CD14-positive monocyte (primary cell): ENCODE measurements at regions not wholly inside any gene's neighbourhood (a gene's known extent, or its start where the extent isn't known, plus 50 kb on each side); places are given as distances from the start of the nearest gene placed in this dataset.

ENCODE experiments used
- DNase-seq, 3 donors: peaks; one replicate each; pipeline ENCODE4 v3.0.0-alpha.2; 2011 to 2022
- H2AFZ ChIP-seq: 2 replicates; pipeline ENCODE4 v1.6.0; 2012; ENCODE audit warnings: mild to moderate bottlenecking, low read depth, low read length, inconsistent platforms; ENCODE audit not compliant: insufficient read depth, poor library complexity, severe bottlenecking
- H3K27ac ChIP-seq, 2 donors: 1 replicate in 1 of 2; 2 replicates in 1 of 2; pipeline ENCODE4 v1.5.1; 2012 to 2013; ENCODE audit warnings: low read length in 2 of 2, control low read depth in 1 of 2, inconsistent platforms in 1 of 2, low read depth in 1 of 2, mild to moderate bottlenecking in 1 of 2
- H3K27me3 ChIP-seq, 2 donors: one replicate each; pipeline versions ENCODE4 v1.6.0 to v1.6.1; 2011 to 2013; ENCODE audit warnings: low read length in 2 of 2; ENCODE audit not compliant: control insufficient read depth in 2 of 2, insufficient read depth in 2 of 2
- H3K36me3 ChIP-seq, 2 donors: replicated peaks in 1 of 2; 1 replicate in 1 of 2; 2 replicates in 1 of 2; pipeline versions ENCODE4 v1.5.1 to v1.6.1; 2012 to 2013; ENCODE audit warnings: low read length in 2 of 2, control low read depth in 1 of 2, inconsistent platforms in 1 of 2, mild to moderate bottlenecking in 1 of 2; ENCODE audit not compliant: insufficient read depth in 2 of 2, control insufficient read depth in 1 of 2
- H3K4me1 ChIP-seq, 2 donors: 1 replicate in 1 of 2; 2 replicates in 1 of 2; pipeline versions ENCODE4 v1.5.1 to v1.6.1; 2012 to 2013; ENCODE audit warnings: low read length in 2 of 2, control low read depth in 1 of 2, inconsistent platforms in 1 of 2, mild to moderate bottlenecking in 1 of 2, moderate library complexity in 1 of 2; ENCODE audit not compliant: insufficient read depth in 2 of 2, control insufficient read depth in 1 of 2
- H3K4me2 ChIP-seq: replicated peaks from 2 replicates; pipeline ENCODE3; 2012; ENCODE audit warnings: low read length, moderate library complexity, mild to moderate bottlenecking; ENCODE audit not compliant: poor library complexity, severe bottlenecking; ENCODE audit errors: extremely low read depth
- H3K4me3 ChIP-seq, 3 experiments: fragments of 200-600 bp in 1 of 3; sonication (generic) in 1 of 3; replicated peaks in 1 of 3; 1 replicate in 2 of 3; 2 replicates in 1 of 3; pipeline ENCODE4 v1.5.1; 2011 to 2013; ENCODE audit warnings: low read length in 3 of 3, mild to moderate bottlenecking in 3 of 3, control low read depth in 2 of 3, low read depth in 2 of 3, inconsistent platforms in 1 of 3, moderate library complexity in 1 of 3
- H3K79me2 ChIP-seq: 2 replicates; pipeline ENCODE4 v1.6.0; 2012; ENCODE audit warnings: mild to moderate bottlenecking, control low read depth, inconsistent platforms, low read length, moderate library complexity; ENCODE audit not compliant: insufficient read depth
- H3K9ac ChIP-seq: 2 replicates; pipeline ENCODE4 v1.6.0; 2017; ENCODE audit warnings: low read length, mild to moderate bottlenecking; ENCODE audit not compliant: insufficient read depth, poor library complexity, severe bottlenecking
- H3K9me3 ChIP-seq, 2 donors: replicated peaks in 1 of 2; 1 replicate in 1 of 2; 2 replicates in 1 of 2; pipeline versions ENCODE4 v1.5.1 to v1.6.1; 2012 to 2013; ENCODE audit warnings: low read length in 2 of 2, control low read depth in 1 of 2; ENCODE audit not compliant: control insufficient read depth in 1 of 2, insufficient read depth in 1 of 2
- H4K20me1 ChIP-seq: 2 replicates; pipeline ENCODE4 v1.6.0; 2012; ENCODE audit warnings: mild to moderate bottlenecking, low read length, control low read depth, moderate library complexity; ENCODE audit not compliant: insufficient read depth
- H3K27ac Mint-ChIP-seq, 7 donors: one replicate each; pipeline ENCODE4 v1.8.0; 2020; ENCODE audit warnings: mild to moderate bottlenecking in 7 of 7, mixed read lengths in 7 of 7, moderate library complexity in 6 of 7, inconsistent platforms in 2 of 7
- H3K27me3 Mint-ChIP-seq, 3 donors: one replicate each; pipeline ENCODE4 v1.8.0; 2021 to 2022; ENCODE audit warnings: low read depth in 3 of 3, mild to moderate bottlenecking in 3 of 3, mixed read lengths in 3 of 3, moderate library complexity in 3 of 3, inconsistent platforms in 1 of 3
- H3K36me3 Mint-ChIP-seq, 2 donors: one replicate each; pipeline ENCODE4 v1.8.0; 2020; ENCODE audit warnings: mixed read lengths in 2 of 2, inconsistent platforms in 1 of 2, mild to moderate bottlenecking in 1 of 2
- H3K4me1 Mint-ChIP-seq: one replicate; pipeline ENCODE4 v1.8.0; 2020; ENCODE audit warnings: mild to moderate bottlenecking, mixed read lengths
- H3K4me3 Mint-ChIP-seq, 2 donors: one replicate each; pipeline ENCODE4 v1.8.0; 2020; ENCODE audit warnings: mild to moderate bottlenecking in 2 of 2, mixed read lengths in 2 of 2, moderate library complexity in 1 of 2
- H3K9me3 Mint-ChIP-seq, 7 donors: one replicate each; pipeline ENCODE4 v1.8.0; 2020 to 2022; ENCODE audit warnings: mixed read lengths in 7 of 7, mild to moderate bottlenecking in 6 of 7, moderate library complexity in 6 of 7, inconsistent platforms in 2 of 7
- CTCF ChIP-seq: fragments of 200-600 bp; IDR thresholded peaks from one replicate; pipeline ENCODE4 v1.8.0; 2022; ENCODE audit warnings: antibody characterized with exemption, mild to moderate bottlenecking
- WGBS: methylation state at CpG from one replicate; pipeline ENCODE4 v1.1.5; 2013; ENCODE audit warnings: missing lambda C conversion rate; ENCODE audit not compliant: insufficient coverage; 5-methylcytosine and 5-hydroxymethylcytosine counted together
- intact Hi-C, 2 donors: fragments of 100-400 bp; cut with micrococcal nuclease; formaldehyde crosslinking; loops; one replicate each; pipeline versions ENCODE4 v1.15.0 to v1.15.1; 2023

GRCh38 chr18:25457126-25457525 is 105.2 kb upstream of the ZNF521 start:
- Histone ChIP-seq H2AFZ (no peak overlapping the region), H3K27me3 (no peaks in the 10 kb centered on the region), H3K4me1 (no peaks in the 10 kb centered on the region), H3K4me3 (no peak overlapping the region), H3K36me3 (no peaks in the 10 kb centered on the region), H3K4me2 (no peak overlapping the region), H3K79me2 (no peaks in the 10 kb centered on the region), H4K20me1 (no peaks in the 10 kb centered on the region), H3K9ac (no peak overlapping the region), H3K27ac (no peak overlapping the region), H3K9me3 (no peaks in the 10 kb centered on the region)
- Mint-ChIP-seq H3K36me3 (no peaks in the 10 kb centered on the region), H3K27me3 (peaks cover 0 to 5% (median 0%) of the 10 kb centered on the region in 3 donors), H3K4me3 (no peak overlapping the region), H3K27ac (no peak overlapping the region), H3K9me3 (peaks cover 0 to 8% (median under 1%) of the 10 kb centered on the region in 7 donors), H3K4me1 (no peaks in the 10 kb centered on the region)
- intact Hi-C loops, result no loop called here
- no peak for TF ChIP-seq CTCF
- 86% methylated on average over 3 of the region's 4 CpGs for WGBS
- DNase-seq, result no peak

GRCh38 chr18:25456334-25457010 is 104.5 kb upstream of the ZNF521 start:
- H3K4me2 ChIP-seq, result no peak overlapping the region
- intact Hi-C loops, result no loop called here
- Mint-ChIP-seq H3K36me3 (no peaks in the 10 kb centered on the region), H3K9me3 (peaks cover 0 to 8% (median 0%) of the 10 kb centered on the region in 7 donors), H3K4me3 (no peak overlapping the region), H3K4me1 (no peaks in the 10 kb centered on the region), H3K27me3 (peaks cover 0 to 5% (median 0%) of the 10 kb centered on the region in 3 donors), H3K27ac (peak overlapping the region in 1 of 7 donors; percentile 34)
- 95% methylated on average over 13 of the region's 15 CpGs for WGBS
- no peaks in the 10 kb centered on the region for H3K79me2 ChIP-seq
- no peak overlapping the region for H2AFZ ChIP-seq
- H3K27ac ChIP-seq, result no peak overlapping the region
- H3K4me3 ChIP-seq, result no peak overlapping the region
- no peaks in the 10 kb centered on the region for H3K27me3 ChIP-seq
- H3K9ac ChIP-seq, result no peak overlapping the region
- DNase-seq, result no peak
- H3K9me3 ChIP-seq, result no peaks in the 10 kb centered on the region
- no peaks in the 10 kb centered on the region for H3K36me3 ChIP-seq
- H4K20me1 ChIP-seq, result no peaks in the 10 kb centered on the region
- TF ChIP-seq CTCF, result no peak
- H3K4me1 ChIP-seq, result no peaks in the 10 kb centered on the region
